ENCODE measurements at regions not wholly inside any gene's neighbourhood (a gene's known extent, or its start where the extent isn't known, plus 50 kb on each side); places are given as distances from the start of the nearest gene placed in this dataset.

DNA sequence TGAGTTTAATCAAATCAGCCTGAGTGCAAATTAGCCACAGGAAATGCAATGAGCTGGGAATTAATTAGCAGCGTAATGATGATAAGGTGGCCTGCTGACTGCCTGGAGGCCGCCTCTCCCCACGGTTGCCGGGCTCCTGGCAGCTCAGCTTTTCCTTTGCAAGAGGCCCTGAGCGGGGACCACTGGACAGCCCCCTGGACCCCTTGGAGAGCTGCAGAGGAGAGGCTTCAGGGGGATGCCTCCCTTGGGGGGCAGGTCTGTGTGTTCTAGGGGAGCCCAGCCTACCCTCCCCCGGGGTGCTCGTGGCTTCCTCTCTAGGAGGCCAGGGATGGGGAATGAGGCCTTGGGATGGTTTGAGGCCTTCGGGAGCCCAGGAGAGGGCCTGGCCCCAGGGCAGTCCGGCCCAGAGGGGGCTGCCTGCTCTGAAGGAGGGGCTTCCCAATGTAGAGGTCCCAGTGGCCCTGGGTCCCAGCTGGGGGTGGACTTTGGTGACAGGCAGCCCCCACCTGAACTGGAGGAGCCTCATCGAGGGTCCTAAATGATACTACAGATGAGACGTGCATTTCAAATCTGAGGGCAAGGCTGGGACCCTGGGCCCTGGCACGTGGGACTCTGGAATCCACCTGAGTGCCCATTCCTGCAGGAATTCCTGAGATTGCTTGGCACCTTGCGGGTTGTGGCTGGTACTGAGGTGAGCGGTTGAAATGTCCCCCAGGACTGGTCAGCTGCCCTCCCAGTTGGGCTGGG is 66.4 kb upstream of the BHLHE23 start:
- H4K20me1 ChIP-seq (replicated peaks; ENCODE audit: control insufficient read depth, extremely low read depth, insufficient read depth, low read length), result no peaks in the 10 kb centered on the region
- H3K27me3 ChIP-seq (ENCODE audit: control insufficient read depth in 2 of 2, insufficient read depth in 2 of 2, low read length in 2 of 2), result peaks cover 8 to 12% of the 10 kb centered on the region in 2 experiments
- POLR2A ChIA-PET, result no interaction called here
- dilution Hi-C loops (cut with MboI; ENCODE audit: extremely low pct_ligation_motif_present, low sequenced_read_pairs) (no loop called here), intact Hi-C loops (cut with micrococcal nuclease) (no loop called here)
- H3K9me1 ChIP-seq (replicated peaks; ENCODE audit: control insufficient read depth, extremely low read depth, insufficient read depth, low read length), result no peaks in the 10 kb centered on the region
- no peak overlapping the region for H3K27ac ChIP-seq (ENCODE audit: insufficient read depth, low read depth, low read length)
- CTCF ChIA-PET, result no interaction called here
- BruUV-seq (replicated peaks), result no TSS peak
- TF ChIP-seq GATA2 (IDR thresholded peaks at IDR 0.05; ENCODE audit: insufficient read depth, insufficient read length, low read depth, low read length) (no peak), EZH2 (IDR thresholded peaks at IDR 0.05; ENCODE audit: borderline replicate concordance, low read depth, low read length, severe bottlenecking) (no peak), POLR2AphosphoS5 (IDR thresholded peaks at IDR 0.05; ENCODE audit: insufficient read depth, low read depth, low read length) (no peak), MYC (IDR thresholded peaks at IDR 0.05; ENCODE audit: low read depth, low read length) (no peak), POLR2A (IDR thresholded peaks at IDR 0.05; ENCODE audit: low read depth, low read length) (no peak), FOS (IDR thresholded peaks at IDR 0.05; ENCODE audit: borderline replicate concordance, insufficient read depth, low read length) (no peak), JUN (IDR thresholded peaks at IDR 0.05; ENCODE audit: borderline replicate concordance, insufficient read depth, insufficient read length, low read depth) (no peak)
- TF ChIP-seq, protein P1, sequence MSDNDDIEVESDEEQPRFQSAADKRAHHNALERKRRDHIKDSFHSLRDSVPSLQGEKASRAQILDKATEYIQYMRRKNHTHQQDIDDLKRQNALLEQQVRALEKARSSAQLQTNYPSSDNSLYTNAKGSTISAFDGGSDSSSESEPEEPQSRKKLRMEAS (IDR thresholded peaks at IDR 0.05; ENCODE audit: insufficient read depth, insufficient read length), result no peak
- TF ChIP-seq, protein P2, sequence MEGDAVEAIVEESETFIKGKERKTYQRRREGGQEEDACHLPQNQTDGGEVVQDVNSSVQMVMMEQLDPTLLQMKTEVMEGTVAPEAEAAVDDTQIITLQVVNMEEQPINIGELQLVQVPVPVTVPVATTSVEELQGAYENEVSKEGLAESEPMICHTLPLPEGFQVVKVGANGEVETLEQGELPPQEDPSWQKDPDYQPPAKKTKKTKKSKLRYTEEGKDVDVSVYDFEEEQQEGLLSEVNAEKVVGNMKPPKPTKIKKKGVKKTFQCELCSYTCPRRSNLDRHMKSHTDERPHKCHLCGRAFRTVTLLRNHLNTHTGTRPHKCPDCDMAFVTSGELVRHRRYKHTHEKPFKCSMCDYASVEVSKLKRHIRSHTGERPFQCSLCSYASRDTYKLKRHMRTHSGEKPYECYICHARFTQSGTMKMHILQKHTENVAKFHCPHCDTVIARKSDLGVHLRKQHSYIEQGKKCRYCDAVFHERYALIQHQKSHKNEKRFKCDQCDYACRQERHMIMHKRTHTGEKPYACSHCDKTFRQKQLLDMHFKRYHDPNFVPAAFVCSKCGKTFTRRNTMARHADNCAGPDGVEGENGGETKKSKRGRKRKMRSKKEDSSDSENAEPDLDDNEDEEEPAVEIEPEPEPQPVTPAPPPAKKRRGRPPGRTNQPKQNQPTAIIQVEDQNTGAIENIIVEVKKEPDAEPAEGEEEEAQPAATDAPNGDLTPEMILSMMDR (IDR thresholded peaks at IDR 0.05; ENCODE audit: extremely low read depth in 1 of 2, insufficient read depth in 1 of 2, low read depth in 1 of 2, low read length in 2 of 2), result no peak
- no peaks in the 10 kb centered on the region for H3K4me1 ChIP-seq (ENCODE audit: control insufficient read depth, extremely low read depth, insufficient read depth, low read length)
- no peak overlapping the region for H3K4me2 ChIP-seq (ENCODE audit: insufficient read depth, low read length)
- no peak overlapping the region for H2AFZ ChIP-seq (ENCODE audit: low read depth, low read length)
- H3K9ac ChIP-seq (replicated peaks; ENCODE audit: extremely low read depth, insufficient read depth, low read length), result no peak overlapping the region
- DNase-seq (ENCODE audit: low read depth, low spot score) (no peak), FAIRE-seq (no peak)
- H3K4me3 ChIP-seq (replicated peaks in 1 of 3; ENCODE audit: insufficient read depth in 1 of 3, low read depth in 1 of 3, low read length in 3 of 3), result no peak overlapping the region
- H3K9me3 ChIP-seq (replicated peaks; ENCODE audit: control insufficient read depth, insufficient read depth, low read length), result no peaks in the 10 kb centered on the region
- H3K36me3 ChIP-seq (ENCODE audit: control insufficient read depth in 2 of 2, extremely low read depth in 1 of 2, insufficient read depth in 2 of 2, low read length in 2 of 2), result no peaks in the 10 kb centered on the region
- no peaks in the 10 kb centered on the region for H3K79me2 ChIP-seq (ENCODE audit: control insufficient read depth, insufficient read depth, low read length)
